NB4 (cell line): ENCODE measurements at regions not wholly inside any gene's neighbourhood (a gene's known extent, or its start where the extent isn't known, plus 50 kb on each side); places are given as distances from the start of the nearest gene placed in this dataset.
A peak's percentile ranks its signal among the peaks of the same experiment; 100 is the strongest.

ENCODE experiments used
- CTCF ChIP-seq: IDR thresholded peaks from one replicate; pipeline ENCODE4 v1.5.1; 2012; ENCODE audit warnings: low read depth, low read length
- POLR2A ChIP-seq: IDR thresholded peaks from 2 replicates; pipeline ENCODE4 v1.6.1; 2011; ENCODE audit warnings: mild to moderate bottlenecking; ENCODE audit not compliant: insufficient read length; ENCODE audit errors: extremely low read depth
- TF ChIP-seq, protein P1 (sequence below): IDR thresholded peaks from 2 replicates; pipeline ENCODE4 v1.6.1; 2011; ENCODE audit warnings: low read depth, low read length

GRCh38 chr1:71343686-71344416 lies 263.0 kb upstream of the ZRANB2 start:
- TF ChIP-seq CTCF (peak; percentile 14), POLR2A (no peak)
- TF ChIP-seq, protein P1, sequence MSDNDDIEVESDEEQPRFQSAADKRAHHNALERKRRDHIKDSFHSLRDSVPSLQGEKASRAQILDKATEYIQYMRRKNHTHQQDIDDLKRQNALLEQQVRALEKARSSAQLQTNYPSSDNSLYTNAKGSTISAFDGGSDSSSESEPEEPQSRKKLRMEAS = no peak
